ENCODE measurements at regions not wholly inside any gene's neighbourhood (a gene's known extent, or its start where the extent isn't known, plus 50 kb on each side); places are given as distances from the start of the nearest gene placed in this dataset.

GRCh38 chr5:144004146-144004545, 166.3 kb downstream of the YIPF5 start:
- no peak overlapping the region for H3K9ac ChIP-seq
- no peaks in the 10 kb centered on the region for H3K27me3 ChIP-seq
- H3K4me2 ChIP-seq, result no peak overlapping the region
- H3K4me1 ChIP-seq, result no peaks in the 10 kb centered on the region
- no peak overlapping the region for H3K4me3 ChIP-seq
- H4K20me1 ChIP-seq, result no peaks in the 10 kb centered on the region
- H3K9me3 ChIP-seq (replicated peaks in 1 of 11), result 0 out of 22 replicates have a peak, but pooled peaks cover 0 to 7% (median 0%) of the 10 kb centered on the region in 11 experiments
- no peak for TF ChIP-seq Cebpa-rat (IDR thresholded peaks at IDR 0.05)
- no peaks in the 10 kb centered on the region for H3K36me3 ChIP-seq
- H3K27ac ChIP-seq, result no peak overlapping the region

- Histone ChIP-seq H3K9me3 (replicated peaks in 1 of 11) (peaks cover under 1 to 8% (median 1%) of the 10 kb centered on the region in 11 experiments; a peak in 21 of 22 replicates), H3K4me3 (no peak overlapping the region)
- TF ChIP-seq Cebpa-rat (IDR thresholded peaks at IDR 0.05), result no peak
Observed at GRCh38 chr5:144004751-144005150, 165.7 kb downstream of the YIPF5 start.

GRCh38 chr5:144009116-144009515, 161.3 kb downstream of the YIPF5 start:
- Histone ChIP-seq H4K20me1 (no peaks in the 10 kb centered on the region), H3K27me3 (no peaks in the 10 kb centered on the region), H3K27ac (no peak overlapping the region), H3K4me2 (no peak overlapping the region), H3K36me3 (no peaks in the 10 kb centered on the region), H3K9me3 (replicated peaks in 1 of 11) (peaks cover 26 to 52% (median 29%) of the 10 kb centered on the region in 11 experiments), H3K9ac (no peak overlapping the region), H3K4me3 (no peak overlapping the region), H3K4me1 (no peaks in the 10 kb centered on the region)
- TF ChIP-seq Cebpa-rat (IDR thresholded peaks at IDR 0.05), result no peak

More at GRCh38 chr5:144004751-144005150, 165.7 kb downstream of the YIPF5 start:
- no peaks in the 10 kb centered on the region for H4K20me1 ChIP-seq
- H3K27me3 ChIP-seq, result no peaks in the 10 kb centered on the region
- no peak overlapping the region for H3K4me2 ChIP-seq
- H3K36me3 ChIP-seq, result no peaks in the 10 kb centered on the region
- H3K27ac ChIP-seq, result no peak overlapping the region
- no peak overlapping the region for H3K9ac ChIP-seq
- no peaks in the 10 kb centered on the region for H3K4me1 ChIP-seq

- H3K27me3 ChIP-seq, result no peaks in the 10 kb centered on the region
- peaks cover 26 to 63% (median 29%) of the 10 kb centered on the region in 11 experiments for H3K9me3 ChIP-seq (replicated peaks in 1 of 11)
- no peak overlapping the region for H3K4me2 ChIP-seq
- no peaks in the 10 kb centered on the region for H4K20me1 ChIP-seq
- no peak overlapping the region for H3K4me3 ChIP-seq
- no peaks in the 10 kb centered on the region for H3K4me1 ChIP-seq
- H3K27ac ChIP-seq, result no peak overlapping the region
- no peak for TF ChIP-seq Cebpa-rat (IDR thresholded peaks at IDR 0.05)
- H3K36me3 ChIP-seq, result no peaks in the 10 kb centered on the region
- no peak overlapping the region for H3K9ac ChIP-seq
Observed at GRCh38 chr5:144011388-144011787, 159.1 kb downstream of the YIPF5 start.

- H3K4me1 ChIP-seq, result 0 out of 20 replicates have a peak, but pooled peaks cover 0 to 4% (median 0%) of the 10 kb centered on the region in 10 experiments
- H3K27ac ChIP-seq, result no peak overlapping the region
- no peaks in the 10 kb centered on the region for H3K36me3 ChIP-seq
- no peak overlapping the region for H3K4me2 ChIP-seq
- H3K9ac ChIP-seq, result no peak overlapping the region
- H3K27me3 ChIP-seq, result no peaks in the 10 kb centered on the region
- no peak overlapping the region for H3K4me3 ChIP-seq
- H3K9me3 ChIP-seq (replicated peaks in 1 of 11), result peaks cover 26 to 56% (median 29%) of the 10 kb centered on the region in 11 experiments
- no peak for TF ChIP-seq Cebpa-rat (IDR thresholded peaks at IDR 0.05)
- no peaks in the 10 kb centered on the region for H4K20me1 ChIP-seq
Observed at GRCh38 chr5:144013816-144014215, 156.6 kb downstream of the YIPF5 start.

- peaks cover 23 to 52% (median 26%) of the 10 kb centered on the region in 11 experiments for H3K9me3 ChIP-seq (replicated peaks in 1 of 11)
- 0 out of 20 replicates have a peak, but pooled peaks cover 0 to 4% (median 0%) of the 10 kb centered on the region in 10 experiments for H3K4me1 ChIP-seq
- H3K36me3 ChIP-seq, result no peaks in the 10 kb centered on the region
- H3K27me3 ChIP-seq, result no peaks in the 10 kb centered on the region
- no peak overlapping the region for H3K4me2 ChIP-seq
- TF ChIP-seq Cebpa-rat (IDR thresholded peaks at IDR 0.05), result no peak
- H3K4me3 ChIP-seq, result no peak overlapping the region
- no peak overlapping the region for H3K9ac ChIP-seq
- no peak overlapping the region for H3K27ac ChIP-seq
- H4K20me1 ChIP-seq, result no peaks in the 10 kb centered on the region
Observed at GRCh38 chr5:144015961-144016360, 154.5 kb downstream of the YIPF5 start.

GRCh38 chr5:144017119-144017518, 153.3 kb downstream of the YIPF5 start:
- no peak overlapping the region for H3K4me3 ChIP-seq
- H3K9ac ChIP-seq, result no peak overlapping the region
- H3K4me1 ChIP-seq, result 0 out of 20 replicates have a peak, but pooled peaks cover 0 to 4% (median 0%) of the 10 kb centered on the region in 10 experiments
- no peak overlapping the region for H3K4me2 ChIP-seq
- no peak for TF ChIP-seq Cebpa-rat (IDR thresholded peaks at IDR 0.05)
- H3K27me3 ChIP-seq, result no peaks in the 10 kb centered on the region
- H3K9me3 ChIP-seq (replicated peaks in 1 of 11), result peaks cover 31 to 52% (median 38%) of the 10 kb centered on the region in 11 experiments
- no peaks in the 10 kb centered on the region for H4K20me1 ChIP-seq
- 0 out of 22 replicates have a peak, but pooled peaks cover 0 to 4% (median 0%) of the 10 kb centered on the region in 11 experiments for H3K36me3 ChIP-seq
- no peak overlapping the region for H3K27ac ChIP-seq

GRCh38 chr5:144017631-144018030, 152.8 kb downstream of the YIPF5 start:
- H3K9me3 ChIP-seq (replicated peaks in 1 of 11), result peaks cover 36 to 51% (median 41%) of the 10 kb centered on the region in 11 experiments

GRCh38 chr5:144024090-144024489, 146.4 kb downstream of the YIPF5 start:
- no peak overlapping the region for H3K9ac ChIP-seq
- no peak overlapping the region for H3K4me2 ChIP-seq
- no peaks in the 10 kb centered on the region for H4K20me1 ChIP-seq
- H3K4me1 ChIP-seq, result no peaks in the 10 kb centered on the region
- no peak overlapping the region for H3K27ac ChIP-seq
- no peaks in the 10 kb centered on the region for H3K27me3 ChIP-seq
- H3K9me3 ChIP-seq (replicated peaks in 1 of 11), result peaks cover 18 to 32% (median 28%) of the 10 kb centered on the region in 11 experiments
- TF ChIP-seq Cebpa-rat (IDR thresholded peaks at IDR 0.05), result no peak
- 0 out of 22 replicates have a peak, but pooled peaks cover 0 to 4% (median 0%) of the 10 kb centered on the region in 11 experiments for H3K36me3 ChIP-seq
- no peak overlapping the region for H3K4me3 ChIP-seq

More at GRCh38 chr5:144017631-144018030, 152.8 kb downstream of the YIPF5 start:
- no peak overlapping the region for H3K4me2 ChIP-seq
- H3K27me3 ChIP-seq, result no peaks in the 10 kb centered on the region
- H3K9ac ChIP-seq, result no peak overlapping the region
- no peak for TF ChIP-seq Cebpa-rat (IDR thresholded peaks at IDR 0.05)
- 0 out of 20 replicates have a peak, but pooled peaks cover 0 to 4% (median 0%) of the 10 kb centered on the region in 10 experiments for H3K4me1 ChIP-seq
- no peak overlapping the region for H3K27ac ChIP-seq
- 0 out of 22 replicates have a peak, but pooled peaks cover 0 to 4% (median 0%) of the 10 kb centered on the region in 11 experiments for H3K36me3 ChIP-seq
- H4K20me1 ChIP-seq, result no peaks in the 10 kb centered on the region
- no peak overlapping the region for H3K4me3 ChIP-seq

GRCh38 chr5:144024545-144024944, 145.9 kb downstream of the YIPF5 start:
- Histone ChIP-seq H3K4me1 (no peaks in the 10 kb centered on the region), H3K36me3 (0 out of 22 replicates have a peak, but pooled peaks cover 0 to 4% (median 0%) of the 10 kb centered on the region in 11 experiments), H3K9ac (no peak overlapping the region), H3K27me3 (no peaks in the 10 kb centered on the region), H3K27ac (no peak overlapping the region), H3K4me2 (no peak overlapping the region), H4K20me1 (no peaks in the 10 kb centered on the region), H3K9me3 (replicated peaks in 1 of 11) (peaks cover 18 to 32% (median 28%) of the 10 kb centered on the region in 11 experiments), H3K4me3 (no peak overlapping the region)
- no peak for TF ChIP-seq Cebpa-rat (IDR thresholded peaks at IDR 0.05)
